GM10266 (cell line): ENCODE measurements at regions not wholly inside any gene's neighbourhood (a gene's known extent, or its start where the extent isn't known, plus 50 kb on each side); places are given as distances from the start of the nearest gene placed in this dataset.

Experiments
- DNase-seq: peaks from one replicate; pipeline ENCODE4 v3.0.0; 2012; ENCODE audit errors: extremely low spot score
- TF ChIP-seq, protein P1 (sequence below): IDR thresholded peaks from 2 replicates; pipeline ENCODE4 v1.5.1; 2012; ENCODE audit warnings: mild to moderate bottlenecking, low read depth; ENCODE audit not compliant: control insufficient read depth, insufficient read depth; ENCODE audit errors: missing control alignments

DNA sequence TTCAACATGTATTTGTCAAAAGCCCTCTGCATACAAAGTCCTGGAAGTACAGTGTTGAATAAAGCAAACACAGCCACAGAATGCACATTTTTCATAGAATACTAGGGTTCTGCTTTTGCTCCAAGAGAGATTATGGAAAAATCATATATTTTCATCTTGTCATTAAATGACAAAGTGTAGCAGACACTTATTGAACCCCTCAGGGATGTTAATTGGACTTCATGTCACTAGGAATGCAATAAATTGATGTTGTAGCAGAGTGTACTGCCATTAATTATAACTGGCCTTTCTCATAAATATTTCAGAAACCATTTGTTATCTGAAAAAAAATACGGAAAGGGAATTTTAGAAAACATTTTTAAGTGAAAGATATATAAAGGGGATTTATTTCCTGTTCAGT is 64.5 kb upstream of the TAC1 start:
- TF ChIP-seq, protein P1, sequence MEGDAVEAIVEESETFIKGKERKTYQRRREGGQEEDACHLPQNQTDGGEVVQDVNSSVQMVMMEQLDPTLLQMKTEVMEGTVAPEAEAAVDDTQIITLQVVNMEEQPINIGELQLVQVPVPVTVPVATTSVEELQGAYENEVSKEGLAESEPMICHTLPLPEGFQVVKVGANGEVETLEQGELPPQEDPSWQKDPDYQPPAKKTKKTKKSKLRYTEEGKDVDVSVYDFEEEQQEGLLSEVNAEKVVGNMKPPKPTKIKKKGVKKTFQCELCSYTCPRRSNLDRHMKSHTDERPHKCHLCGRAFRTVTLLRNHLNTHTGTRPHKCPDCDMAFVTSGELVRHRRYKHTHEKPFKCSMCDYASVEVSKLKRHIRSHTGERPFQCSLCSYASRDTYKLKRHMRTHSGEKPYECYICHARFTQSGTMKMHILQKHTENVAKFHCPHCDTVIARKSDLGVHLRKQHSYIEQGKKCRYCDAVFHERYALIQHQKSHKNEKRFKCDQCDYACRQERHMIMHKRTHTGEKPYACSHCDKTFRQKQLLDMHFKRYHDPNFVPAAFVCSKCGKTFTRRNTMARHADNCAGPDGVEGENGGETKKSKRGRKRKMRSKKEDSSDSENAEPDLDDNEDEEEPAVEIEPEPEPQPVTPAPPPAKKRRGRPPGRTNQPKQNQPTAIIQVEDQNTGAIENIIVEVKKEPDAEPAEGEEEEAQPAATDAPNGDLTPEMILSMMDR = no peak
- no peak for DNase-seq

DNA sequence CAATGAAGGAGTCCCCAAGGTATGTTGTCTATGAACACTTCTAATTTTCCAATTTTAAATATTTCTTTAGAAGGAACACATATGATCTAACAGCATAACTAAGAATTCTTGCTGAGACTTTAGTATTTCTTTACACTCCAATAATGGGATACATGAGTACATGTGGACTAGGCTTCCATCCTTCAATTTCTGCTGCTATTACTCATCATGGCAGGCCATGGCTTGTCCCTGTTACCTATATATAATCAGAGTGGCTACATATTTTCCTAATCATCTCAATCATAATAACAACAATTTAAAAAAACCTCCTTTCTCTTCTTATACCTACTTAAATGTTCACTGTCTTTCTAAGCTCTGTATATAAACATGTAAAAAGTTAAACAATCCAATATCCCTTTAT is 60.3 kb upstream of the TAC1 start:
- DNase-seq = no peak
- TF ChIP-seq, protein P1 = no peak

DNA sequence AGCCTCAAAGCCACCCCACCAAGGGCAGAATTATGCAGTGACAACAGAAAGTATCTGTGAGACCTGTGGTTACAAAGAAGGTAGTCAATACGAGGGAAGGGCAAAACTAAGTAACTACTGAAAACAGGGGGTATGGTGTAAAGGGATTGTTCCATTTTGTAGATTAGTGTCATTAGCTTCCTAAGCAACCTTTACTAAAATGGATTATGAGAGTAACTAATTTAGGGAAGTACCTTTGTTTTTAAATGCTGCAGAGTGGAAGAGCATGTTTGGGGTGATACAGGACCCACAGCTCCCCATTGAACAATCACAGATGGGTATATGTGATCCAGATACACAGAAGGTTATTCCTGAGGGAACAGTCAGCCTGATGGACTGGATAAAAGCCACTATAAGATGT is 51.3 kb upstream of the TAC1 start:
- TF ChIP-seq, protein P1 = no peak
- DNase-seq = no peak
